NB4 (cell line): ENCODE measurements at regions not wholly inside any gene's neighbourhood (a gene's known extent, or its start where the extent isn't known, plus 50 kb on each side); places are given as distances from the start of the nearest gene placed in this dataset.

Source experiments
- DNase-seq: peaks from one replicate; pipeline ENCODE4 v3.0.0; 2010; ENCODE audit warnings: low read depth
- H3K4me3 ChIP-seq: one replicate; pipeline ENCODE4 v1.5.1; 2011; ENCODE audit warnings: mild to moderate bottlenecking, low read depth, low read length, moderate library complexity
- MYC ChIP-seq: IDR thresholded peaks from 2 replicates; pipeline ENCODE4 v1.6.1; 2011; ENCODE audit warnings: low read depth, low read length
- POLR2A ChIP-seq: IDR thresholded peaks from 2 replicates; pipeline ENCODE4 v1.6.1; 2011; ENCODE audit warnings: mild to moderate bottlenecking; ENCODE audit not compliant: insufficient read length; ENCODE audit errors: extremely low read depth
- TF ChIP-seq, protein P1 (sequence below): IDR thresholded peaks from 2 replicates; pipeline ENCODE4 v1.6.1; 2011; ENCODE audit warnings: low read depth, low read length
- TF ChIP-seq, protein P2 (sequence below): IDR thresholded peaks from one replicate; pipeline ENCODE4 v1.5.1; 2012; ENCODE audit warnings: low read depth, low read length

DNA sequence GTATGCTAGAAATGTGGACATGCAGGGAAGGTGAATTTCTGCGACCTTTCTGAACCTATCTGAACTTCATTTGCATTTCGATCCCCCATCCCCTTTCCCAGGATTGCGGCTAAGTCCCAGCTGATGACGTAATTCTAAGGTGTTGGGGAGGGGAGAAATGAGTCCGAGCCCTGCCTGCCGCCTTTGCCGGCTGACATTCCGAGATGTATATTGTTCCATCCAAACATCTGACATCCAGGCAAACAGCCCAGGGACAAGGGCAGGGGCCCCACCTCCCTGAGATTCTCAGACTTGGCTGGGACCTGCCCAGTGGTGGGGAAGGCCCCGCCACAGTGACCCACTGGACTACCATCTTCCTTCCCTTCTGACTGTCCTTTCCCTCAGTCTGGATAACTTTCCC is 494.6 kb downstream of the ENC1 start:
- DNase-seq, result no peak
- H3K4me3 ChIP-seq, result no peak overlapping the region
- TF ChIP-seq MYC, result no peak
- TF ChIP-seq POLR2A, result no peak
- TF ChIP-seq, protein P1, sequence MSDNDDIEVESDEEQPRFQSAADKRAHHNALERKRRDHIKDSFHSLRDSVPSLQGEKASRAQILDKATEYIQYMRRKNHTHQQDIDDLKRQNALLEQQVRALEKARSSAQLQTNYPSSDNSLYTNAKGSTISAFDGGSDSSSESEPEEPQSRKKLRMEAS, result no peak
- TF ChIP-seq, protein P2, sequence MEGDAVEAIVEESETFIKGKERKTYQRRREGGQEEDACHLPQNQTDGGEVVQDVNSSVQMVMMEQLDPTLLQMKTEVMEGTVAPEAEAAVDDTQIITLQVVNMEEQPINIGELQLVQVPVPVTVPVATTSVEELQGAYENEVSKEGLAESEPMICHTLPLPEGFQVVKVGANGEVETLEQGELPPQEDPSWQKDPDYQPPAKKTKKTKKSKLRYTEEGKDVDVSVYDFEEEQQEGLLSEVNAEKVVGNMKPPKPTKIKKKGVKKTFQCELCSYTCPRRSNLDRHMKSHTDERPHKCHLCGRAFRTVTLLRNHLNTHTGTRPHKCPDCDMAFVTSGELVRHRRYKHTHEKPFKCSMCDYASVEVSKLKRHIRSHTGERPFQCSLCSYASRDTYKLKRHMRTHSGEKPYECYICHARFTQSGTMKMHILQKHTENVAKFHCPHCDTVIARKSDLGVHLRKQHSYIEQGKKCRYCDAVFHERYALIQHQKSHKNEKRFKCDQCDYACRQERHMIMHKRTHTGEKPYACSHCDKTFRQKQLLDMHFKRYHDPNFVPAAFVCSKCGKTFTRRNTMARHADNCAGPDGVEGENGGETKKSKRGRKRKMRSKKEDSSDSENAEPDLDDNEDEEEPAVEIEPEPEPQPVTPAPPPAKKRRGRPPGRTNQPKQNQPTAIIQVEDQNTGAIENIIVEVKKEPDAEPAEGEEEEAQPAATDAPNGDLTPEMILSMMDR, result no peak

DNA sequence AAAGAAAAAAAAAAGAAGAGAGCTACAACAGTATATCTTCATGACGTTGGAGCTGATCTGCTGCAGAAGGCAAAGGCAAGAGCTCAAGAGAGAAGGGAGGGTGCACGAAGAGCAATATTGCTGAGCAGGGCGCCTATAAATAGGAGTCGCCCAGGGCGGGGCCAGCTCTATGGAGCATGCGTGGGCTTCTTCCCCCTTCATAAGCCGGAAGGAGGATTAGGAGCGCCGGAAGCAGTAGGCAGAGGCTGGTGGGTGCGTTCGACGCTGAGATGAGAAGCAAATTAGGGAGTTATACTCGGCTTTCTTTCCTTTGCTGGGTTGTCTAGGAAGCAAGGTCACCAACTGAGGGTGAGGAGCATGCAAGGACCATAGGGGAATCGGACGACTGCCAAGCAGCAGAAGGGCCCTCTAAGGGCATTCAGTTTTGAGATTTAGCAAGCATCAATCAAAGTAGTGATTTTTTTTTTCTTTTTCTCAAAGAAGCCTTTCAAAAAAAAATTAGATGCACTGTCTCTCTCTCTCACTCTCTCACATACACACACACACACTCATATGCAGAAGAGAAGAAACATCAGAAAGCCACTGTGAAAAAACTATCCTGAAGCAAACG is 496.7 kb downstream of the ENC1 start:
- TF ChIP-seq, protein P1, result no peak
- TF ChIP-seq POLR2A (no peak), MYC (no peak)
- TF ChIP-seq, protein P2, result no peak
- H3K4me3 ChIP-seq, result no peak overlapping the region
- DNase-seq, result no peak

DNA sequence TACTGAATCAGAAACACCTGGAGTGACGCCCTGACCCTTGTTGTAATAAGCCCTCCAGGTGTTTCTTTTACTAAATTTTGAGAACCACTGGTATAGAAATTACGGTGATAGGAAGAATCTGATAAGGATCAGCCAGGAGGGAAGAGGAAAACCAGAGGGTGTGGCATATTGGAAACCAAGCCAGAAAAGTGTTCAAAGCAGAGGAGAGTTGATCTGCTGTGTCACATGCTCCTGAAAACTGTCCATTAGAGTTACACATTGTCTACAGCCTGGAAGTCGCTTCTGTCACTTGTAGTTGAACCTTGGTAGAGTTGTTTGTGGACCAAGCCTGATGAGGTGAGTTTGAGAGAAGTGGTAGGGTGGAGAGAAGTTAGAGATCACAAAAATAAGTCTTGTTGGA is 497.4 kb downstream of the ENC1 start:
- no peak for DNase-seq
- TF ChIP-seq, protein P2, result no peak
- TF ChIP-seq, protein P1, result no peak
- TF ChIP-seq POLR2A (no peak), MYC (no peak)

DNA sequence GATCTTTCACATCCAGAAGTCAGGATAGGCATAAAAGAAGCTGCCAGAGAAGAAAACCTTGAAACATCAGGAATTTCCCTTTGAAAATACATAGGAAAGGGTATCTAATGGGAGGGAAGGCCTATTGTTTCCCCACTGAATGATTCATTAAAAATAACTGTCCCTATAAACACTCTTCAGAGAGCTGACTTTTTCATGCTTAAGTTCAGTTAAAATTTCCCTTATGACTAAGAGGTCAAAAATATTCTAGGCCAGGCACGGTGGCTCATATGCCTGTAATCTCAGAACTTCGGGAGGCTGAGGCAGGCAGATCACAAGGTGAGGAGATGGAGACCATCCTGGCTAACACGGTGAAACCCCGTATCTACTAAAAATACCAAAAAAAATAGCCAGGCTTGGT is 499.5 kb downstream of the ENC1 start:
- DNase-seq, result no peak
- no peak overlapping the region for H3K4me3 ChIP-seq
- TF ChIP-seq POLR2A (no peak), MYC (no peak)
- TF ChIP-seq, protein P1, result no peak

More for the DNA sequence above, 497.4 kb downstream of the ENC1 start:
- no peak overlapping the region for H3K4me3 ChIP-seq

DNA sequence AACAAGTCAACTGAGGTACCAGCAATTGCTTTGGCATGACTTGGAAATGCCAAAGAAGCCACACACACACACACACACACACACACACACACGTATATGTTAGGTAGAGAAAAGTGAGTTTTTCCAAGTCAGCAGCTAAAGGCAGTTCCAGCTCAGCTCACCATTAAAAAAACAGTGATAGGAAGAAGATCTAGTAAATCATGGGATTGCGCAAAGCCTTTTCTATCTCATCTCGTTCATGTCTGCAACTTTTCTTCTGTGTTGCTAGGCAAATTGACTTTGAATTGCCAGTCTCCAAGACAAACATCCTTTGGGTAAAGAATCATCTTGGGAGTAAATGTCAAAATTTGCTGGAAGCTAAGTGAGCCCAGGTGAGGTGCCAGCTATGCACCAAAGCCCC is 500.1 kb downstream of the ENC1 start:
- H3K4me3 ChIP-seq, result no peak overlapping the region
- TF ChIP-seq, protein P2, result no peak
- TF ChIP-seq MYC (no peak), POLR2A (no peak)
- TF ChIP-seq, protein P1, result no peak
- no peak for DNase-seq

DNA sequence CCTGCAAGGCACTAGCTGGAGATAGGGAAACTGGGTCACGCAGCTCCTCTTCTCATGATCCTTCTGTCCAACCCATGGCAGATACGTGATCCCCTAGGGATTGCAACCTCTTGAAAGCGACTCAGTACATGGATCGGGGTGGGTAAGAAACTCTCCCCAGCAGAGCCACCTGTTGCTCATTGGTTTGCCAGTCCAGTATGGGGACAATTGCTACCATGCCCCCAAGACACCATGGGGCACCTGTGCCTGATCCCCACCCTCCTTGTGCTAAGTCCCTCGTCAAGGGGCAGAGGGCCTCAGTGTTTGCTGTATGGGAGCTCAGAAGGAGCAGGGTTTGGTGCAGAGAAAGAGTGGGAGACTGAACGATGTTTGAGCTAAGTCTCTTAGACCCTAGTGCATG is 500.9 kb downstream of the ENC1 start:
- no peak overlapping the region for H3K4me3 ChIP-seq
- TF ChIP-seq POLR2A (no peak), MYC (no peak)
- TF ChIP-seq, protein P2, result no peak
- TF ChIP-seq, protein P1, result no peak
- no peak for DNase-seq
